Glutamatergic neuron (in vitro differentiated cells): ENCODE measurements at regions not wholly inside any gene's neighbourhood (a gene's known extent, or its start where the extent isn't known, plus 50 kb on each side); places are given as distances from the start of the nearest gene placed in this dataset.

ENCODE experiments used
- DNase-seq: peaks from one replicate; pipeline ENCODE4 v3.0.0; 2022
- H3K27ac Mint-ChIP-seq: one replicate; pipeline ENCODE4 v1.8.0; 2020; ENCODE audit warnings: mild to moderate bottlenecking, mixed read lengths, inconsistent platforms; ENCODE audit not compliant: unreplicated experiment
- H3K27me3 Mint-ChIP-seq: one replicate; pipeline ENCODE4 v1.8.0; 2020; ENCODE audit warnings: mild to moderate bottlenecking, moderate library complexity, mixed read lengths, inconsistent platforms; ENCODE audit not compliant: unreplicated experiment
- H3K36me3 Mint-ChIP-seq: one replicate; pipeline ENCODE4 v1.8.0; 2020; ENCODE audit warnings: mild to moderate bottlenecking, mixed read lengths, inconsistent platforms; ENCODE audit not compliant: unreplicated experiment
- H3K4me1 Mint-ChIP-seq: one replicate; pipeline ENCODE4 v1.8.0; 2020; ENCODE audit warnings: mild to moderate bottlenecking, low read depth, mixed read lengths, inconsistent platforms; ENCODE audit not compliant: unreplicated experiment
- H3K4me3 Mint-ChIP-seq: one replicate; pipeline ENCODE4 v1.8.0; 2020; ENCODE audit warnings: mild to moderate bottlenecking, mixed read lengths, inconsistent platforms; ENCODE audit not compliant: unreplicated experiment
- H3K9me3 Mint-ChIP-seq: one replicate; pipeline ENCODE4 v1.8.0; 2020; ENCODE audit warnings: mild to moderate bottlenecking, moderate library complexity, mixed read lengths, inconsistent platforms; ENCODE audit not compliant: unreplicated experiment
- TF ChIP-seq, protein P1 (sequence below): fragments of 200-600 bp; sonication (generic); IDR thresholded peaks from one replicate; pipeline ENCODE4 v1.5.0; 2021; ENCODE audit not compliant: partially characterized antibody, unreplicated experiment

- H3K27me3 Mint-ChIP-seq: no peaks in the 10 kb centered on the region
- H3K9me3 Mint-ChIP-seq: peaks cover under 1% of the 10 kb centered on the region
- no peak overlapping the region for H3K27ac Mint-ChIP-seq
- no peak overlapping the region for H3K4me3 Mint-ChIP-seq
- no peaks in the 10 kb centered on the region for H3K4me1 Mint-ChIP-seq
- DNase-seq: no peak
- no peaks in the 10 kb centered on the region for H3K36me3 Mint-ChIP-seq
- TF ChIP-seq, protein P1, sequence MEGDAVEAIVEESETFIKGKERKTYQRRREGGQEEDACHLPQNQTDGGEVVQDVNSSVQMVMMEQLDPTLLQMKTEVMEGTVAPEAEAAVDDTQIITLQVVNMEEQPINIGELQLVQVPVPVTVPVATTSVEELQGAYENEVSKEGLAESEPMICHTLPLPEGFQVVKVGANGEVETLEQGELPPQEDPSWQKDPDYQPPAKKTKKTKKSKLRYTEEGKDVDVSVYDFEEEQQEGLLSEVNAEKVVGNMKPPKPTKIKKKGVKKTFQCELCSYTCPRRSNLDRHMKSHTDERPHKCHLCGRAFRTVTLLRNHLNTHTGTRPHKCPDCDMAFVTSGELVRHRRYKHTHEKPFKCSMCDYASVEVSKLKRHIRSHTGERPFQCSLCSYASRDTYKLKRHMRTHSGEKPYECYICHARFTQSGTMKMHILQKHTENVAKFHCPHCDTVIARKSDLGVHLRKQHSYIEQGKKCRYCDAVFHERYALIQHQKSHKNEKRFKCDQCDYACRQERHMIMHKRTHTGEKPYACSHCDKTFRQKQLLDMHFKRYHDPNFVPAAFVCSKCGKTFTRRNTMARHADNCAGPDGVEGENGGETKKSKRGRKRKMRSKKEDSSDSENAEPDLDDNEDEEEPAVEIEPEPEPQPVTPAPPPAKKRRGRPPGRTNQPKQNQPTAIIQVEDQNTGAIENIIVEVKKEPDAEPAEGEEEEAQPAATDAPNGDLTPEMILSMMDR: no peak
Observed at GRCh38 chr4:26105815-26106699, 192.0 kb downstream of the SMIM20 start.

DNA sequence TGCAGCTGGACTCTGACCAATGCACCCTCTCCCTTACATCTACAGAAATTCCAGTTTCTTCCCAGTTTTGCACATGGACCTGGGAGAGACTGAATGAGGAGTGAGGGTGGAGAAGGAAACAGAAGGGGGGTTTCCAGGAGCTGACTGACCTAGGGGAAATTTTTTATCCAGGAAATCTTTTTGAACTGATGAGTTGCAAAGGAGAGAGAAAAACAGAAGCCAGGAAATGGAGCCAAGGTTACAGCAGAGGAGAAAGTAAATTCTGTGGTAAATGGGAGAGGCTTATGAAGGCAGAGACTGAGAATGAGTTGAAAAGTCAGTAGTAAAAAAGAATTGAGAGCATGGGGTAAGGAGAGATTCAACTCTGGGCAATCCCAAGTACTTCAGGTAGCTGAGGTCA lies 192.8 kb downstream of the SMIM20 start:
- peaks cover 2% of the 10 kb centered on the region for H3K9me3 Mint-ChIP-seq
- H3K27ac Mint-ChIP-seq: no peak overlapping the region
- no peak for DNase-seq

GRCh38 chr4:26108054-26108453 lies 194.0 kb downstream of the SMIM20 start:
- DNase-seq: no peak

More for the DNA sequence above, 192.8 kb downstream of the SMIM20 start:
- H3K4me3 Mint-ChIP-seq: no peak overlapping the region
- TF ChIP-seq, protein P1: no peak
- peaks cover 2% of the 10 kb centered on the region for H3K27me3 Mint-ChIP-seq
- H3K4me1 Mint-ChIP-seq: no peaks in the 10 kb centered on the region
- H3K36me3 Mint-ChIP-seq: peaks cover 1% of the 10 kb centered on the region

DNA sequence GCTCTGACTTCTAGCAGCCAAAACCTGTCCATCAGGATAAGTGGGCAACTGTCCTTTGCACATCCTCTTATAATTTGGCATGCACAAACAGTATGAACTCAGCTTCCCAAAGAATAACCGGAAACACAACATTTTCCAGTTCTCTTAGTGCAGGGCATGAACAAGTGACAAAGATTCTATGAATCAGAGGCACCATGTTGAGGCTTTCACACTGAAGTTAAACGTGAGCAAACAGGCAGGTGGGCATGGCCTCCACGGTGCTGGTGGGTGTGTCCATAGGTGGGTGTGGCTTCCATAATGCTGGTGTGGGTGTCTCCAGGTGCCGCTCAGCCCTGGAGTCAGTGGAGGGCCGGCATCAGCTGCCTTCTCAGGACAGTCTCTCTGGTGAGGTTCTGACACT lies 196.5 kb downstream of the SMIM20 start:
- Mint-ChIP-seq H3K27ac (no peak overlapping the region), H3K4me3 (no peak overlapping the region), H3K27me3 (peaks cover 2% of the 10 kb centered on the region), H3K9me3 (peaks cover 7% of the 10 kb centered on the region), H3K4me1 (no peaks in the 10 kb centered on the region), H3K36me3 (peaks cover 23% of the 10 kb centered on the region)
- DNase-seq: no peak
- TF ChIP-seq, protein P1: no peak

More at GRCh38 chr4:26108054-26108453, 194.0 kb downstream of the SMIM20 start:
- TF ChIP-seq, protein P1: peak; percentile 30
- no peak overlapping the region for H3K27ac Mint-ChIP-seq
- H3K4me3 Mint-ChIP-seq: no peak overlapping the region
- peaks cover 5% of the 10 kb centered on the region for H3K9me3 Mint-ChIP-seq
- peaks cover 11% of the 10 kb centered on the region for H3K36me3 Mint-ChIP-seq
- no peaks in the 10 kb centered on the region for H3K4me1 Mint-ChIP-seq
- H3K27me3 Mint-ChIP-seq: peaks cover 2% of the 10 kb centered on the region

DNA sequence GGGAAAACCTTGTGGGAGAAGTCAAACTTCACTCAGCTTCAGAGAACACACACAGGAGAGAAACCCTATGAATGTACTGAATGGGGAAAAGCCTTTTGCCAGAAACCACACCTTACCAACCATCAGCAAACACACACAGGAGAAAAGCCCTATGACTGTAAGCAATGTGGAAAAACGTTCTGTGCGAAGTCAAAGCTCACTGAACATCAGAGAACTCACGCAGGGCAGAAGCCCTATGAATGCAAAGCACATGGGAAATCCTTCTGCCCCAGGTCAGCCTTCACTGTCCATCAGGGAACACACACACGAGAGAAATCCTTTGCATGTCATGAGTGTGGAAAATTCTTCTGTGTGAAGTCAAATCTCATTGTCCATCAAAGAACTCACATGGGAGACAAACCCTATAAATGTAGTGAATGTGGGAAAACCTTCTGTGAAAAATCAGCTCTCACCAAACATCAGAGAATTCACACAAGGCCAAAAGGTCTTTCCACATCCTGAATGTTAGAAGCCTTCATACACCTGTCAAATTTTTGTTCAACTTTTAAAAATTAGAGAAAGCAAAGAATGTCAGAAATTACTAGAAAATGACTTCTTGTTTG lies 199.4 kb downstream of the SMIM20 start:
- TF ChIP-seq, protein P1: no peak
- peaks cover 23% of the 10 kb centered on the region for H3K36me3 Mint-ChIP-seq
- no peak overlapping the region for H3K27ac Mint-ChIP-seq
- H3K4me1 Mint-ChIP-seq: no peaks in the 10 kb centered on the region
- H3K4me3 Mint-ChIP-seq: no peak overlapping the region
- peaks cover 11% of the 10 kb centered on the region for H3K9me3 Mint-ChIP-seq
- no peak for DNase-seq
- H3K27me3 Mint-ChIP-seq: peaks cover 2% of the 10 kb centered on the region
